ENCODE measurements at regions not wholly inside any gene's neighbourhood (a gene's known extent, or its start where the extent isn't known, plus 50 kb on each side); places are given as distances from the start of the nearest gene placed in this dataset.

- POLR2A ChIA-PET: interaction anchor here (0.6 kb wide), 1 partner anchor 303 kb away, joined by 3 read pairs; no protein-coding TSS in a partner anchor
- BruUV-seq (replicated peaks): no TSS peak
- CTCF ChIA-PET (ENCODE audit: low intra/inter-chr PET ratio): no interaction called here
- in situ Hi-C loops (cut with MboI): no loop called here
- Histone ChIP-seq H3K36me3 (ENCODE audit: control insufficient read depth, insufficient read depth, low read length) (no peaks in the 10 kb centered on the region), H3K9me1 (ENCODE audit: control insufficient read depth, insufficient read depth, low read length) (no peaks in the 10 kb centered on the region), H3K27me3 (ENCODE audit: control insufficient read depth in 2 of 2, insufficient read depth in 2 of 2, low read length in 2 of 2) (no peaks in the 10 kb centered on the region), H3K4me3 (no peak overlapping the region), H3K4me2 (ENCODE audit: insufficient read depth, low read length) (no peak overlapping the region), H3K79me2 (ENCODE audit: control insufficient read depth, insufficient read depth, low read length) (no peaks in the 10 kb centered on the region), H3K9me3 (replicated peaks; ENCODE audit: control insufficient read depth, insufficient read depth, low read depth, low read length) (no peaks in the 10 kb centered on the region), H3K4me1 (replicated peaks in 1 of 2; ENCODE audit: control insufficient read depth in 2 of 2, insufficient read depth in 2 of 2, low read length in 2 of 2) (no peaks in the 10 kb centered on the region; a peak in 1 of 5 replicates), H3K27ac (ENCODE audit: extremely low read depth, low read depth, low read length) (no peak overlapping the region), H4K20me1 (replicated peaks; ENCODE audit: control insufficient read depth, insufficient read depth, low read length) (no peaks in the 10 kb centered on the region), H3K9ac (ENCODE audit: insufficient read depth in 1 of 2, low read depth in 2 of 2, low read length in 2 of 2) (no peak overlapping the region), H2AFZ (ENCODE audit: low read depth, low read length) (no peak overlapping the region)
- 17% methylated on average over 3 of the region's 4 CpGs for WGBS (ENCODE audit: insufficient coverage, low coverage, missing lambda C conversion rate)
- FAIRE-seq: no peak
- intact Hi-C loops (cut with micrococcal nuclease): no loop called here
- DNase-seq (ENCODE audit: extremely low read depth in 1 of 4, low spot score in 3 of 4): no peak
- ATAC-seq: no peak
- TF ChIP-seq MLX (CRISPR knock-in tag; conservative IDR thresholded peaks at IDR 0.05): no peak
- no peak for TF ChIP-seq ILK (tag; IDR thresholded peaks at IDR 0.05; ENCODE audit: borderline replicate concordance, low read depth)
- no peak for TF ChIP-seq PRMT5 (CRISPR knock-in tag; IDR thresholded peaks at IDR 0.05)
- TF ChIP-seq, protein P1, sequence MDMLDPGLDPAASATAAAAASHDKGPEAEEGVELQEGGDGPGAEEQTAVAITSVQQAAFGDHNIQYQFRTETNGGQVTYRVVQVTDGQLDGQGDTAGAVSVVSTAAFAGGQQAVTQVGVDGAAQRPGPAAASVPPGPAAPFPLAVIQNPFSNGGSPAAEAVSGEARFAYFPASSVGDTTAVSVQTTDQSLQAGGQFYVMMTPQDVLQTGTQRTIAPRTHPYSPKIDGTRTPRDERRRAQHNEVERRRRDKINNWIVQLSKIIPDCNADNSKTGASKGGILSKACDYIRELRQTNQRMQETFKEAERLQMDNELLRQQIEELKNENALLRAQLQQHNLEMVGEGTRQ (CRISPR knock-in tag; IDR thresholded peaks at IDR 0.05): no peak
- TF ChIP-seq NCOR1 (IDR thresholded peaks at IDR 0.05): no peak
- TF ChIP-seq ZBTB7A (IDR thresholded peaks at IDR 0.05; ENCODE audit: borderline replicate concordance, control insufficient read depth, low read depth, low read length): no peak
- TF ChIP-seq MAZ (CRISPR knock-in tag; conservative IDR thresholded peaks at IDR 0.05 in 1 of 2, IDR thresholded peaks at IDR 0.05 in 1 of 2): no peak
- TF ChIP-seq SNAPC5 (CRISPR knock-in tag; IDR thresholded peaks at IDR 0.05): no peak
- TF ChIP-seq POLR2B (IDR thresholded peaks at IDR 0.05; ENCODE audit: low read depth, partially characterized antibody): no peak
- no peak for TF ChIP-seq STAG1 (CRISPR knock-in tag; IDR thresholded peaks at IDR 0.05; ENCODE audit: borderline replicate concordance)
- TF ChIP-seq NR2F6 (CRISPR knock-in tag; IDR thresholded peaks at IDR 0.05): no peak
- TF ChIP-seq KAT7 (CRISPR knock-in tag; IDR thresholded peaks at IDR 0.05; ENCODE audit: borderline replicate concordance): no peak
- TF ChIP-seq, protein P2, sequence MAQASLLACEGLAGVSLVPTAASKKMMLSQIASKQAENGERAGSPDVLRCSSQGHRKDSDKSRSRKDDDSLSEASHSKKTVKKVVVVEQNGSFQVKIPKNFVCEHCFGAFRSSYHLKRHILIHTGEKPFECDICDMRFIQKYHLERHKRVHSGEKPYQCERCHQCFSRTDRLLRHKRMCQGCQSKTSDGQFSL (CRISPR knock-in tag; IDR thresholded peaks at IDR 0.05): no peak
- TF ChIP-seq, protein P2 (tag; IDR thresholded peaks at IDR 0.05): no peak
- TF ChIP-seq NR2C1 (IDR thresholded peaks at IDR 0.05): no peak
- TF ChIP-seq NR2C1 (tag; IDR thresholded peaks at IDR 0.05): no peak
- no peak for TF ChIP-seq HCFC1 (IDR thresholded peaks at IDR 0.05; ENCODE audit: low read depth, low read length)
- TF ChIP-seq TSC22D4 (tag; IDR thresholded peaks at IDR 0.05): no peak
Measured at GRCh38 chrX:39961441-39961840, 136.3 kb downstream of the BCOR start.
